ENCODE measurements at regions not wholly inside any gene's neighbourhood (a gene's known extent, or its start where the extent isn't known, plus 50 kb on each side); places are given as distances from the start of the nearest gene placed in this dataset.
A peak's percentile ranks its signal among the peaks of the same experiment; 100 is the strongest.

GRCh38 chr3:170641510-170642236, 55.8 kb upstream of the SLC7A14 start (continued):
- peak; percentile 37; the same call in 1 of the 2 replicates for TF ChIP-seq MGA (IDR thresholded peaks at IDR 0.05)
- peak; percentile 2 for TF ChIP-seq MEIS2 (IDR thresholded peaks at IDR 0.05; ENCODE audit: partially characterized antibody)
- no peak for TF ChIP-seq ATF1 (CRISPR knock-in tag; IDR thresholded peaks at IDR 0.05)
- TF ChIP-seq ATF1 (tag; IDR thresholded peaks at IDR 0.05): 0 out of 2 replicates have a peak, but pooled peaks have one; percentile 14
- TF ChIP-seq L3MBTL2 (IDR thresholded peaks at IDR 0.05): peak; percentile 26; the same call in 1 of the 2 replicates
- TF ChIP-seq, protein P1, sequence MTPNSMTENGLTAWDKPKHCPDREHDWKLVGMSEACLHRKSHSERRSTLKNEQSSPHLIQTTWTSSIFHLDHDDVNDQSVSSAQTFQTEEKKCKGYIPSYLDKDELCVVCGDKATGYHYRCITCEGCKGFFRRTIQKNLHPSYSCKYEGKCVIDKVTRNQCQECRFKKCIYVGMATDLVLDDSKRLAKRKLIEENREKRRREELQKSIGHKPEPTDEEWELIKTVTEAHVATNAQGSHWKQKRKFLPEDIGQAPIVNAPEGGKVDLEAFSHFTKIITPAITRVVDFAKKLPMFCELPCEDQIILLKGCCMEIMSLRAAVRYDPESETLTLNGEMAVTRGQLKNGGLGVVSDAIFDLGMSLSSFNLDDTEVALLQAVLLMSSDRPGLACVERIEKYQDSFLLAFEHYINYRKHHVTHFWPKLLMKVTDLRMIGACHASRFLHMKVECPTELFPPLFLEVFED (CRISPR knock-in tag; conservative IDR thresholded peaks at IDR 0.05): no peak
- TF ChIP-seq MAFG (tag; conservative IDR thresholded peaks at IDR 0.05): peak; percentile 40
- peak; percentile 34 for TF ChIP-seq ZNF316 (IDR thresholded peaks at IDR 0.05)
- TF ChIP-seq NRF1 (conservative IDR thresholded peaks at IDR 0.05 in 1 of 2, IDR thresholded peaks at IDR 0.05 in 1 of 2): 0 out of 4 replicates have a peak, but pooled peaks of 1 of the 2 experiments have one; percentile 15

Data from K562 (cell line).